Fibroblast of pulmonary artery (primary cell): ENCODE measurements at regions not wholly inside any gene's neighbourhood (a gene's known extent, or its start where the extent isn't known, plus 50 kb on each side); places are given as distances from the start of the nearest gene placed in this dataset.
"Not testable (repeated sequence)": the region's sequence is repeated elsewhere in the genome, so short reads cannot be mapped to it uniquely, and the experiment has no call there.

Source experiments
- DNase-seq: peaks from one replicate; pipeline ENCODE4 v3.0.0-alpha.2; 2010; ENCODE audit warnings: low read depth
- H3K4me3 ChIP-seq: replicated peaks from 2 replicates; pipeline ENCODE4 v1.5.1; 2011; ENCODE audit warnings: low read depth, mild to moderate bottlenecking, control low read depth, low read length, moderate library complexity
- CTCF ChIP-seq: IDR thresholded peaks from 2 replicates; pipeline ENCODE4 v1.5.1; 2011; ENCODE audit warnings: mild to moderate bottlenecking, control low read depth, low read length, inconsistent platforms; ENCODE audit errors: missing control alignments

- no peak for DNase-seq
- no peak overlapping the region for H3K4me3 ChIP-seq
- TF ChIP-seq CTCF = no peak
Observed at GRCh38 chr2:144745424-144745823, 225.5 kb upstream of the ZEB2 start.

GRCh38 chr2:144738749-144739148, 218.8 kb upstream of the ZEB2 start:
- TF ChIP-seq CTCF = no peak
- no peak overlapping the region for H3K4me3 ChIP-seq
- no peak for DNase-seq

- no peak for DNase-seq
- no peak overlapping the region for H3K4me3 ChIP-seq
- TF ChIP-seq CTCF = no peak
Observed at GRCh38 chr2:144730711-144731110, 210.8 kb upstream of the ZEB2 start.

- not testable (repeated sequence) for H3K4me3 ChIP-seq, DNase-seq
Observed at GRCh38 chr2:144724460-144724859, 204.5 kb upstream of the ZEB2 start.

GRCh38 chr2:144718376-144718775, 198.5 kb upstream of the ZEB2 start:
- TF ChIP-seq CTCF = no peak
- no peak for DNase-seq

GRCh38 chr2:144715992-144716391, 196.1 kb upstream of the ZEB2 start:
- H3K4me3 ChIP-seq = no peak overlapping the region
- no peak for DNase-seq
- no peak for TF ChIP-seq CTCF

More at GRCh38 chr2:144718376-144718775, 198.5 kb upstream of the ZEB2 start:
- H3K4me3 ChIP-seq = no peak overlapping the region

GRCh38 chr2:144713410-144713809, 193.5 kb upstream of the ZEB2 start:
- DNase-seq = no peak
- no peak overlapping the region for H3K4me3 ChIP-seq
- TF ChIP-seq CTCF = no peak

- no peak for TF ChIP-seq CTCF
- DNase-seq = peak; percentile 3
- no peak overlapping the region for H3K4me3 ChIP-seq
Observed at GRCh38 chr2:144712550-144712940, 192.6 kb upstream of the ZEB2 start.
